MCF 10A (cell line): ENCODE measurements at regions not wholly inside any gene's neighbourhood (a gene's known extent, or its start where the extent isn't known, plus 50 kb on each side); places are given as distances from the start of the nearest gene placed in this dataset.

ENCODE experiments used
- BruUV-seq: library from RNA; stranded (reverse); fragments of 400-500 nt; replicated peaks from 2 replicates; lab custom pipeline; 2021; lab: Mats Ljungman, UMichigan
- CTCF ChIA-PET: fragments of 300-600 bp; sonication (Branson Sonifier 250); formaldehyde crosslinking; extraction: SDS; loops from one replicate; lab custom pipeline; 2021; ENCODE audit warnings: antibody characterized with exemption, inconsistent platforms; lab: Yijun Ruan, JAX
- POLR2A ChIA-PET: fragments of 300-600, 350-650 bp; sonication (Branson Sonifier 250); formaldehyde crosslinking; extraction: SDS; loops from one replicate; lab custom pipeline; 2020; ENCODE audit warnings: antibody characterized with exemption, inconsistent platforms; lab: Yijun Ruan, JAX
- DNase-seq: peaks from one replicate; pipeline ENCODE4 v3.0.0-alpha.2; 2018; ENCODE audit not compliant: unreplicated experiment
- H3K27ac Mint-ChIP-seq: one replicate; pipeline ENCODE4 v1.8.0; 2022; ENCODE audit warnings: mild to moderate bottlenecking, low read depth, mixed read lengths; ENCODE audit not compliant: unreplicated experiment
- H3K27me3 Mint-ChIP-seq: one replicate; pipeline ENCODE4 v1.8.0; 2022; ENCODE audit warnings: mixed read lengths; ENCODE audit not compliant: insufficient read depth, unreplicated experiment
- H3K36me3 Mint-ChIP-seq: one replicate; pipeline ENCODE4 v1.8.0; 2022; ENCODE audit warnings: mild to moderate bottlenecking, moderate library complexity, mixed read lengths; ENCODE audit not compliant: insufficient read depth, unreplicated experiment
- H3K4me1 Mint-ChIP-seq: one replicate; pipeline ENCODE4 v1.8.0; 2022; ENCODE audit warnings: mixed read lengths; ENCODE audit not compliant: insufficient read depth, unreplicated experiment
- H3K4me3 Mint-ChIP-seq: one replicate; pipeline ENCODE4 v1.8.0; 2022; ENCODE audit warnings: mild to moderate bottlenecking, moderate library complexity, mixed read lengths; ENCODE audit not compliant: unreplicated experiment
- H3K9me3 Mint-ChIP-seq: one replicate; pipeline ENCODE4 v1.8.0; 2022; ENCODE audit warnings: mixed read lengths; ENCODE audit not compliant: unreplicated experiment
- CTCF ChIP-seq: fragments of 200-600 bp; IDR thresholded peaks from one replicate; pipeline ENCODE4 v1.8.0; 2022; ENCODE audit warnings: antibody characterized with exemption, mild to moderate bottlenecking; ENCODE audit not compliant: unreplicated experiment
- intact Hi-C: fragments of 100-400 bp; cut with micrococcal nuclease; formaldehyde crosslinking; loops from 2 replicates; pipeline ENCODE4 v1.14.1; 2022

- no peaks in the 10 kb centered on the region for H3K27me3 Mint-ChIP-seq
- peaks cover 8% of the 10 kb centered on the region for H3K4me1 Mint-ChIP-seq
- DNase-seq = no peak
- intact Hi-C loops = no loop called here
- ChIA-PET POLR2A (no interaction called here), CTCF (interaction anchor here (0.6 kb wide), 1 partner anchor 137 kb away, joined by 4 read pairs; no protein-coding TSS in a partner anchor)
- peaks cover 7% of the 10 kb centered on the region for H3K9me3 Mint-ChIP-seq
- no TSS peak for BruUV-seq
- no peaks in the 10 kb centered on the region for H3K36me3 Mint-ChIP-seq
- TF ChIP-seq CTCF = no peak
- no peak overlapping the region for H3K27ac Mint-ChIP-seq
- no peak overlapping the region for H3K4me3 Mint-ChIP-seq
Observed at GRCh38 chr2:215626063-215626462, 190.2 kb upstream of the FN1 start.

- BruUV-seq = no TSS peak
- H3K4me3 Mint-ChIP-seq = no peak overlapping the region
- no peak for TF ChIP-seq CTCF
- H3K27me3 Mint-ChIP-seq = no peaks in the 10 kb centered on the region
- no peak for DNase-seq
- no peaks in the 10 kb centered on the region for H3K36me3 Mint-ChIP-seq
- H3K27ac Mint-ChIP-seq = no peak overlapping the region
- ChIA-PET POLR2A (interaction anchor here (0.8 to 1.8 kb wide), 6 partner anchors 10 to 60 kb away, joined by 3 to 6 read pairs (median 3); no protein-coding TSS in a partner anchor), CTCF (interaction anchor here (0.6 to 1.0 kb wide), 3 partner anchors 31 to 205 kb away, joined by 3 to 5 read pairs (median 3); no protein-coding TSS in a partner anchor)
- H3K9me3 Mint-ChIP-seq = no peaks in the 10 kb centered on the region
- intact Hi-C loops = no loop called here
- peaks cover 8% of the 10 kb centered on the region for H3K4me1 Mint-ChIP-seq
Observed at GRCh38 chr2:215625207-215625606, 189.3 kb upstream of the FN1 start.

GRCh38 chr2:215624423-215624829 lies 188.6 kb upstream of the FN1 start:
- H3K9me3 Mint-ChIP-seq = no peaks in the 10 kb centered on the region
- H3K4me3 Mint-ChIP-seq = no peak overlapping the region
- peaks cover 16% of the 10 kb centered on the region for H3K4me1 Mint-ChIP-seq
- no peaks in the 10 kb centered on the region for H3K27me3 Mint-ChIP-seq
- TF ChIP-seq CTCF = no peak
- peak; percentile 90 for DNase-seq
- intact Hi-C loops = no loop called here
- POLR2A ChIA-PET = interaction anchor here (0.7 to 1.8 kb wide), 9 partner anchors 11 to 61 kb away, joined by 3 to 6 read pairs (median 3); no protein-coding TSS in a partner anchor
- peak overlapping the region; percentile 73 for H3K27ac Mint-ChIP-seq
- no peaks in the 10 kb centered on the region for H3K36me3 Mint-ChIP-seq
- CTCF ChIA-PET = interaction anchor here (1.0 kb wide), 1 partner anchor 206 kb away, joined by 3 read pairs; no protein-coding TSS in a partner anchor
- BruUV-seq = no TSS peak

GRCh38 chr2:215622837-215623236 lies 187.0 kb upstream of the FN1 start:
- no peaks in the 10 kb centered on the region for H3K9me3 Mint-ChIP-seq
- no peak for TF ChIP-seq CTCF
- CTCF ChIA-PET = no interaction called here
- intact Hi-C loops = no loop called here
- DNase-seq = no peak
- H3K4me3 Mint-ChIP-seq = no peak overlapping the region
- H3K4me1 Mint-ChIP-seq = peaks cover 23% of the 10 kb centered on the region
- peak overlapping the region; percentile 9 for H3K27ac Mint-ChIP-seq
- BruUV-seq = no TSS peak
- H3K27me3 Mint-ChIP-seq = no peaks in the 10 kb centered on the region
- H3K36me3 Mint-ChIP-seq = no peaks in the 10 kb centered on the region
- POLR2A ChIA-PET = interaction anchor here (0.6 kb wide), 1 partner anchor 9 kb away, joined by 6 read pairs; no protein-coding TSS in a partner anchor
